Prostate gland (tissue), 2 donors: ENCODE measurements at regions not wholly inside any gene's neighbourhood (a gene's known extent, or its start where the extent isn't known, plus 50 kb on each side); places are given as distances from the start of the nearest gene placed in this dataset.

Experiments used
- POLR2A ChIP-seq: fragments of 450-650 bp; IDR thresholded peaks from one replicate; pipeline ENCODE4 v1.6.1; 2016; ENCODE audit warnings: antibody characterized with exemption, mild to moderate bottlenecking
- TF ChIP-seq, protein P1 (sequence below), 4 experiments: fragments of 200-600 bp in 2 of 4; fragments of 450-650 bp in 2 of 4; sonication (generic) in 2 of 4; IDR thresholded peaks; 1 replicate in 3 of 4; 2 replicates in 1 of 4; pipeline ENCODE4 v1.5.1; 2016 to 2019; ENCODE audit warnings: antibody characterized with exemption in 4 of 4, mild to moderate bottlenecking in 2 of 4, moderate library complexity in 2 of 4

DNA sequence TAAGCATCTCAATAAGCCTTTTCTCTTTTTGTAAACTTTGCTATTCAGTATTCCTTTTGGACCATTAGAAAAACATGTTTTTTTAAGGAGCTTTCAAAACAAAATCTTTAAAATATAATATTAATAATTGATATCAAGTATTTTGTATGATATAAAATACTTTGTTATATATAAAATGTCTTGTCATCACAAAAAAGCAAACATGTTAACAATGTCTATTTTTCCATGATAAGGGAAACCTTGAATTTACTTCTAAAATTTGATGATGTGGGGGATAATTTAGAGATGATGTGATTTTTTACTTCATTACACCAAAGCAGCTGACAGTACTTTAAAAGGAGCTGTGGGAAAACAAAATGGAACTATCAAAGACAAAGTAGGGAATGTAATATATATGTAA, 887.7 kb downstream of the SI start:
- TF ChIP-seq POLR2A: no peak
- TF ChIP-seq, protein P1, sequence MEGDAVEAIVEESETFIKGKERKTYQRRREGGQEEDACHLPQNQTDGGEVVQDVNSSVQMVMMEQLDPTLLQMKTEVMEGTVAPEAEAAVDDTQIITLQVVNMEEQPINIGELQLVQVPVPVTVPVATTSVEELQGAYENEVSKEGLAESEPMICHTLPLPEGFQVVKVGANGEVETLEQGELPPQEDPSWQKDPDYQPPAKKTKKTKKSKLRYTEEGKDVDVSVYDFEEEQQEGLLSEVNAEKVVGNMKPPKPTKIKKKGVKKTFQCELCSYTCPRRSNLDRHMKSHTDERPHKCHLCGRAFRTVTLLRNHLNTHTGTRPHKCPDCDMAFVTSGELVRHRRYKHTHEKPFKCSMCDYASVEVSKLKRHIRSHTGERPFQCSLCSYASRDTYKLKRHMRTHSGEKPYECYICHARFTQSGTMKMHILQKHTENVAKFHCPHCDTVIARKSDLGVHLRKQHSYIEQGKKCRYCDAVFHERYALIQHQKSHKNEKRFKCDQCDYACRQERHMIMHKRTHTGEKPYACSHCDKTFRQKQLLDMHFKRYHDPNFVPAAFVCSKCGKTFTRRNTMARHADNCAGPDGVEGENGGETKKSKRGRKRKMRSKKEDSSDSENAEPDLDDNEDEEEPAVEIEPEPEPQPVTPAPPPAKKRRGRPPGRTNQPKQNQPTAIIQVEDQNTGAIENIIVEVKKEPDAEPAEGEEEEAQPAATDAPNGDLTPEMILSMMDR (IDR thresholded peaks at IDR 0.05): no peak
